Liver (tissue), 8 donors: ENCODE measurements at regions not wholly inside any gene's neighbourhood (a gene's known extent, or its start where the extent isn't known, plus 50 kb on each side); places are given as distances from the start of the nearest gene placed in this dataset.

Experiments used
- DNase-seq: peaks from one replicate; pipeline ENCODE4 v3.0.0-alpha.2; 2017; ENCODE audit warnings: low spot score
- H3K27ac ChIP-seq, 2 donors: one replicate each; pipeline ENCODE4 v1.7.0; 2013; ENCODE audit warnings: inconsistent platforms in 2 of 2, low read length in 2 of 2, control low read depth in 1 of 2, low read depth in 1 of 2, mild to moderate bottlenecking in 1 of 2
- H3K27me3 ChIP-seq, 4 donors: one replicate each; pipeline versions ENCODE4 v1.6.1 to v1.7.0; 2013; ENCODE audit warnings: low read length in 3 of 4, inconsistent platforms in 1 of 4, mild to moderate bottlenecking in 1 of 4, moderate library complexity in 1 of 4; ENCODE audit not compliant: control insufficient read depth in 4 of 4, insufficient read depth in 4 of 4
- H3K36me3 ChIP-seq, 4 donors: one replicate each; pipeline versions ENCODE4 v1.6.1 to v1.7.0; 2013; ENCODE audit warnings: low read length in 3 of 4, mild to moderate bottlenecking in 3 of 4, low read depth in 1 of 4, moderate library complexity in 1 of 4; ENCODE audit not compliant: control insufficient read depth in 4 of 4, insufficient read depth in 3 of 4
- H3K4me1 ChIP-seq, 4 donors: one replicate each; pipeline versions ENCODE4 v1.6.1 to v1.7.0; 2013; ENCODE audit warnings: low read length in 3 of 4, mild to moderate bottlenecking in 3 of 4, moderate library complexity in 1 of 4; ENCODE audit not compliant: control insufficient read depth in 4 of 4, insufficient read depth in 4 of 4
- H3K4me3 ChIP-seq, 3 donors: one replicate each; pipeline versions ENCODE4 v1.6.1 to v1.7.0; 2013; ENCODE audit warnings: low read length in 3 of 3, control low read depth in 1 of 3, low read depth in 1 of 3, mild to moderate bottlenecking in 1 of 3
- H3K9ac ChIP-seq, 2 donors: one replicate each; pipeline ENCODE4 v1.7.0; 2013; ENCODE audit warnings: low read length in 2 of 2, mild to moderate bottlenecking in 2 of 2, moderate library complexity in 2 of 2, control low read depth in 1 of 2, low read depth in 1 of 2
- H3K9me3 ChIP-seq, 4 donors: one replicate each; pipeline versions ENCODE4 v1.6.1 to v1.7.0; 2013; ENCODE audit warnings: low read length in 3 of 4; ENCODE audit not compliant: control insufficient read depth in 4 of 4
- ATF3 ChIP-seq: IDR thresholded peaks from 2 replicates; pipeline ENCODE4 v1.6.1; 2016; ENCODE audit warnings: antibody characterized with exemption
- CTCF ChIP-seq: fragments of 150-350 bp; IDR thresholded peaks from 2 replicates; pipeline ENCODE4 v1.5.1; 2017; ENCODE audit warnings: improper control_type of control experiment, low read depth, low read length; ENCODE audit not compliant: missing input control
- EGR1 ChIP-seq, 2 donors: IDR thresholded peaks; 2 replicates each; pipeline ENCODE4 v1.6.1; 2016 to 2018; ENCODE audit warnings: antibody characterized with exemption in 2 of 2, low read depth in 2 of 2
- FOXA1 ChIP-seq: IDR thresholded peaks from 2 replicates; pipeline ENCODE4 v1.6.1; 2016; ENCODE audit warnings: antibody characterized with exemption
- FOXA2 ChIP-seq: IDR thresholded peaks from 2 replicates; pipeline ENCODE4 v1.6.1; 2016; ENCODE audit warnings: antibody characterized with exemption
- GABPA ChIP-seq, 2 donors: IDR thresholded peaks in 1 of 2; conservative IDR thresholded peaks in 1 of 2; 2 replicates each; pipeline ENCODE4 v1.6.1; 2016; ENCODE audit warnings: antibody characterized with exemption in 2 of 2, mild to moderate bottlenecking in 1 of 2, moderate library complexity in 1 of 2
- HNF4A ChIP-seq, 2 donors: conservative IDR thresholded peaks; 2 replicates each; pipeline ENCODE4 v1.6.1; 2016; ENCODE audit warnings: antibody characterized with exemption in 2 of 2, mild to moderate bottlenecking in 2 of 2
- HNF4G ChIP-seq: IDR thresholded peaks from 2 replicates; pipeline ENCODE4 v1.6.1; 2016; ENCODE audit warnings: antibody characterized with exemption
- JUND ChIP-seq, 2 donors: IDR thresholded peaks; 2 replicates each; pipeline ENCODE4 v1.6.1; 2016; ENCODE audit warnings: antibody characterized with exemption in 2 of 2
- NR2F2 ChIP-seq: IDR thresholded peaks from 2 replicates; pipeline ENCODE4 v1.6.1; 2016; ENCODE audit warnings: antibody characterized with exemption
- RAD21 ChIP-seq, 2 donors: IDR thresholded peaks; 2 replicates each; pipeline ENCODE4 v1.6.1; 2016; ENCODE audit warnings: antibody characterized with exemption in 2 of 2, mild to moderate bottlenecking in 2 of 2
- RXRA ChIP-seq, 2 donors: IDR thresholded peaks; 2 replicates each; pipeline ENCODE4 v1.6.1; 2017 to 2018; ENCODE audit warnings: antibody characterized with exemption in 2 of 2, mild to moderate bottlenecking in 1 of 2
- SP1 ChIP-seq: IDR thresholded peaks from 2 replicates; pipeline ENCODE4 v1.6.1; 2018; ENCODE audit warnings: antibody characterized with exemption, mild to moderate bottlenecking
- TAF1 ChIP-seq: conservative IDR thresholded peaks from 2 replicates; pipeline ENCODE4 v1.6.1; 2016; ENCODE audit warnings: antibody characterized with exemption, mild to moderate bottlenecking
- YY1 ChIP-seq: IDR thresholded peaks from 2 replicates; pipeline ENCODE4 v1.6.1; 2016; ENCODE audit warnings: antibody characterized with exemption, mild to moderate bottlenecking
- ZBTB33 ChIP-seq: IDR thresholded peaks from 2 replicates; pipeline ENCODE4 v1.6.1; 2016; ENCODE audit warnings: antibody characterized with exemption
- WGBS: extraction: QIAGEN DNeasy Blood & Tissue Kit; methylation state at CpG from one replicate; pipeline ENCODE4 v1.1.7; 2013; 5-methylcytosine and 5-hydroxymethylcytosine counted together
- TF ChIP-seq, protein P1 (sequence below): IDR thresholded peaks from 2 replicates; pipeline ENCODE4 v1.6.1; 2016; ENCODE audit warnings: antibody characterized with exemption
- donor health status: healthy.
- donor health status: healthy.
- donor health status: healthy.
- donor health status: healthy.
- donor health status: healthy.

DNA sequence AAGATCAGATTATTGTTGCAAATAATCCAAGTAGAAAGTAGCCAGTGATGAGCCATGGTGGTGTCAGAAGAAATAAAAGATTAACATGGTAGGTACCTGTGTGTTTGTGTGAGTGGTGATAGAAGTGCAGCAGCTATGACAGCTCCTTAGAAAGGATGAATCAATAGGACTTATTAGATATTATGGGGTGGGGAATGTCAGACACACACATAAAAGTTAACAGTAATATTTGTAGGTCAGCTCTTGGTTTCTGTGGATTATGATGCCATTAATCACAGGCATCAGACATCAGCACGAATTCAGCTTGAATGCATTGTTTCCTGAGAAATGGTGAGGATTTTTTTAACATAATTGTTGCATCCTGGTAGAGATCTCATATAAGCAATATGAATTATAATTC lies 695.7 kb downstream of the CENPC start:
- Histone ChIP-seq H3K4me1 (no peaks in the 10 kb centered on the region), H3K4me3 (no peak overlapping the region), H3K9me3 (no peaks in the 10 kb centered on the region), H3K36me3 (no peaks in the 10 kb centered on the region), H3K9ac (no peak overlapping the region), H3K27me3 (no peaks in the 10 kb centered on the region), H3K27ac (no peak overlapping the region)
- WGBS: 27% methylated on average over 1 of the region's 1 CpG
- DNase-seq: no peak
- no peak for TF ChIP-seq NR2F2
- no peak for TF ChIP-seq HNF4G
- no peak for TF ChIP-seq TAF1
- TF ChIP-seq RXRA (IDR thresholded peaks at IDR 0.05): no peak
- TF ChIP-seq JUND (IDR thresholded peaks at IDR 0.05): no peak
- TF ChIP-seq YY1: no peak

- no peaks in the 10 kb centered on the region for H3K27me3 ChIP-seq
- no peak overlapping the region for H3K27ac ChIP-seq
- no peak overlapping the region for H3K9ac ChIP-seq
- no peaks in the 10 kb centered on the region for H3K36me3 ChIP-seq
- DNase-seq: no peak
- H3K4me1 ChIP-seq: no peaks in the 10 kb centered on the region
- TF ChIP-seq TAF1: no peak
- no peak for TF ChIP-seq FOXA1
- no peak for TF ChIP-seq JUND (IDR thresholded peaks at IDR 0.05)
- no peak for TF ChIP-seq GABPA (IDR thresholded peaks at IDR 0.05 in 1 of 2, conservative IDR thresholded peaks at IDR 0.05 in 1 of 2)
- TF ChIP-seq SP1: no peak
- no peak for TF ChIP-seq ZBTB33
- no peak for TF ChIP-seq HNF4A (conservative IDR thresholded peaks at IDR 0.05)
- H3K4me3 ChIP-seq: no peak overlapping the region
- H3K9me3 ChIP-seq: no peaks in the 10 kb centered on the region
- WGBS: 63% methylated on average over 1 of the region's 1 CpG
Observed at GRCh38 chr4:66842724-66843088, 702.6 kb downstream of the CENPC start.

- H3K27me3 ChIP-seq: no peaks in the 10 kb centered on the region
- no peak overlapping the region for H3K27ac ChIP-seq
- H3K36me3 ChIP-seq: no peaks in the 10 kb centered on the region
- TF ChIP-seq EGR1 (IDR thresholded peaks at IDR 0.05; ENCODE audit: low read depth in 2 of 2): no peak
- no peak for TF ChIP-seq FOXA2
- no peak for TF ChIP-seq CTCF
- no peak for TF ChIP-seq JUND (IDR thresholded peaks at IDR 0.05)
- no peak for TF ChIP-seq HNF4A (conservative IDR thresholded peaks at IDR 0.05)
- no peak for TF ChIP-seq GABPA (IDR thresholded peaks at IDR 0.05 in 1 of 2, conservative IDR thresholded peaks at IDR 0.05 in 1 of 2)
- TF ChIP-seq, protein P1, sequence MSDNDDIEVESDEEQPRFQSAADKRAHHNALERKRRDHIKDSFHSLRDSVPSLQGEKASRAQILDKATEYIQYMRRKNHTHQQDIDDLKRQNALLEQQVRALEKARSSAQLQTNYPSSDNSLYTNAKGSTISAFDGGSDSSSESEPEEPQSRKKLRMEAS: no peak
- TF ChIP-seq RAD21 (IDR thresholded peaks at IDR 0.05): no peak
- TF ChIP-seq ATF3: no peak
- no peak for TF ChIP-seq SP1
- no peak for TF ChIP-seq ZBTB33
- TF ChIP-seq RXRA (IDR thresholded peaks at IDR 0.05): no peak
- no peak for TF ChIP-seq HNF4G
- no peak for TF ChIP-seq YY1
- 55% methylated on average over 4 of the region's 4 CpGs for WGBS
- no peak overlapping the region for H3K9ac ChIP-seq
- no peaks in the 10 kb centered on the region for H3K4me1 ChIP-seq
- no peaks in the 10 kb centered on the region for H3K9me3 ChIP-seq
- no peak for DNase-seq
- no peak overlapping the region for H3K4me3 ChIP-seq
Observed at GRCh38 chr4:66842026-66842723, 703.1 kb downstream of the CENPC start.
